ENCODE measurements at regions not wholly inside any gene's neighbourhood (a gene's known extent, or its start where the extent isn't known, plus 50 kb on each side); places are given as distances from the start of the nearest gene placed in this dataset.

DNA sequence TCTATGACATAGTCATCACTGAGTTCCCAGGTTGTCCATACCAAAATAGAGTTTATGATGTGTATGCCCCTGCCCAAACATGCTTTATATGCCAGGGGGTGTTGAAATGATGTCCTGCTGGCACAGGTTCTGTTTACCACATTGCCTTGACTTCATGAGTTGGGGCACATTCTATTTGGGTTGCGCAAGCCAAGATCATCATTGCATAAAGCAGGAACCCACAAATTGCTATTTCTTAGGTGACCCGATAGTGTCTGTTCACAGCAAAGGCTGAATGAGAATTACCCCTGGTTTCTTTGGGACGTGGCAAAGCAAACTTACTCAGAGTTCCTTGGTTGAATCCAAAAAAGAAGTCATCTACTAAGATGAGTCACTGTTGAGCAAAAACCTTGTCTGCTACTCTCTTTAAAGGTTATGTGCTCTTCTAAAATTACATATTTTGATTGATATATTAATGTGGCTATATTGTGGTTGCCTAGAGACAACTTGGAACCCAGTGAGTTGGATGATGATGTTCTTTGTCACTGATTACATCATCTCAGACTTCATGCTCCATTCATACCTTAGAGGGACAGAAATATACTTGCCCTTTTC, 912.6 kb upstream of the SOX9 start:
- DNase-seq (ENCODE audit: low read depth in 4 of 4, low spot score in 2 of 4) = no peak

- DNase-seq (ENCODE audit: low read depth in 4 of 4, low spot score in 2 of 4) = no peak
Observed at GRCh38 chr17:71213936-71214335, 906.9 kb upstream of the SOX9 start.

GRCh38 chr17:71217769-71218168, 903.1 kb upstream of the SOX9 start:
- DNase-seq (ENCODE audit: low read depth in 4 of 4, low spot score in 2 of 4) = no peak

DNA sequence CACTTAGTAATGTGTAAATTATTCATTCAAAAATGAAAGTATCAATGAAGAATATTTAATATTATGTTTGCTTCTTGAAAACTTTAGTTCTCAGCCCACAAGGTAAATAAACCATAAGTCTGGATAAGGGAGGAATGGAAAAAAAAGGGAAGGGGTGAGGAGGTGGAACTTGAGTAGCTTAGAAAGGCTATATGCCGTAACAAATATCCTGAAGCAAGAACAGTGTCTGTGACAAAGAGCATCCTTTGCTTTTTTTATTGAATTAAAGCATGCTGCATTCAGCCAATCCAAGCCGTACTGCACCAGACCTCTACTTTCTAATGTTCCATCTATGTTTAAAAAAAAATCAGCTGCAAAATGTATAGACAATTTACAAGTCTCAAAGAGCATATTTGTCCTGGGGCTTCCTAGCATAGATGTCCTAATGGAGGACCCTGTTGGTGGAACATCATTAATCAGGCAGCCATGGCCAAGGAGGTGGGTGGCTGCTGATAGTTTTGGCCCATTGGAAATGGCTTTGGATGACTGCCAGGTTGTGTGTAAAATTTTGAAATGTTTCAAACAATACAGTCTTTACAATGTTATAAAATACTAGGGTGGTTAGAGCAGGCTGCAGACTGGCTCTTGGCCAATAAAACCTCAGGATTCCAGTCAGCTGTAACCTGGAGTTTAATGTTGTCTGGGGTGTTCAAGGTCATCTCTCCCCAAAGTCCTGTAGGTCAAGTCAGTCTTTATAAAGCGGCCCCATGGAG, 895.8 kb upstream of the SOX9 start:
- DNase-seq (ENCODE audit: low read depth in 4 of 4, low spot score in 2 of 4) = no peak

DNA sequence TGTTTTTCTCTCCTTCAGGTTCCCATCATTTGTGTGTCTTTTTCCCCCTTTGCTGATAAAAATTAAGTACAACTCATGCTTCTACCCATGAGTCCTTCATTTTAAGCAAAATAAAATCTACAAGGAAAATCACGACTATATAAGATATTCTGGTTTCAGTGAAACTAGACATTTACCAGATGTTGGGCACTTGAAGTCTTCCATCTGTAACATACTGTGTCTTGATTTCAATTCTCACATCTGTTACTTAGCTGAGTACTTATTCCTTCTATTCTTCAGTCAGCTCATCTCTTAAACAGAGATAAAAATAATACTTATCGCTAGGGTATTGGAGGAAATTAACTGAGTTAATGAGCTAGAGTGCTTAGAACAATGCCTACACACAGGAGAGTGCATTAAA, 893.0 kb upstream of the SOX9 start:
- DNase-seq (ENCODE audit: low read depth in 4 of 4, low spot score in 2 of 4) = no peak

- no peak for DNase-seq (ENCODE audit: low read depth in 4 of 4, low spot score in 2 of 4)
Observed at GRCh38 chr17:71229070-71229469, 891.8 kb upstream of the SOX9 start.

DNA sequence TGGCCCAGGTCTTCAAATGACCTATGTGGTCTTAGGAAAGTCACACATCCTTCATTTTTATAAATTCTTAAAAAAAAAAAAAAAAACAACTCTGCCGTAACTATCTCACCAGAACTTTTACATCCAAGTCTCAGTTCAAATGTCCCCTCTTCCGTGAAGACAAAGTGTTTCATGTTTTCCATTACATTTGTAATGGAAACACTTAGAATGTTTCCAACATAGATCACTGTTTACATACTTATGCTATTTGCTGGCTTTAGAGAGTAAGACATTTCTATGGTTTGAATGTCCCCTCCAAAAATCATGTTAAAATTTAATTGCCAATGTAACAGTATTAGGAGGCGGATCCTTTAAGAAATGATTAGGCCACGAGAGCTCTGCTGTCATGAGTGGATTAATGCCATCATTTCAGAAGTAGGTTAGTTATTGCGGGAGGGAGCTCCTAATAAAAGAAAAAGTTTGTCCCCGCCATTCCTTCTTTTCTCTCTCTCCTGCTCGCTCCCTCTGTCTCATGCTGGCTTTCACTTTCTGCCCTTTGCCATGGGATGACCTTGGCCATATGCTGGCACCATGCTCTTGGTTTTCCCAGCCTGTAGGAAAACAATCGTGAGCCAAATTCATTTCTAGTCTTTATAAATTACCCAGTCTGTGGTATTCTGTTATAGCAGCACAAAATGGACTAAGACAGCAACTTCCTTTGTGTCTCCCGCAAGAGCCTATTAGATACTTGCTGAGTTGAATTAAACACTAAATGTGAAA, 887.8 kb upstream of the SOX9 start:
- DNase-seq (ENCODE audit: low read depth in 4 of 4, low spot score in 2 of 4) = no peak

DNA sequence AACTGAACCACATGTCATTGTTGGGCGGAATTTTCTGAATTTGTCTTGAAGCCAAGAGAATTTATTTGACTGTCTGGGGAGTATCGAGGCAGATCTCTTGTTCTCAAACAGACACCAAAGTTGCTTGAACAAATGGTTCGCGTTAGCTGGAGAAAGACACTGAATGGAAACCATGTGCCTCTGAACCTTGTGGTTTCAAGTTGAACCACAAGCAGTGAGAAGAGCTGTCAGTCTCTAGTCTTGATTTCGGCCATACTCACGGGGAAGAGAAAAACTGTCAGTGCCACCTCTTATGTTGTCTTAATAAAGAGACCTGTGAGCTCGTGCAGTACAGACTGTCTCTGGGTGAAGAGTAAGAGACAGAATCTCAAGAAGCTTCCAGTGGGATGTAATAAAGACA, 886.5 kb upstream of the SOX9 start:
- DNase-seq (ENCODE audit: low read depth in 4 of 4, low spot score in 2 of 4) = no peak

DNA sequence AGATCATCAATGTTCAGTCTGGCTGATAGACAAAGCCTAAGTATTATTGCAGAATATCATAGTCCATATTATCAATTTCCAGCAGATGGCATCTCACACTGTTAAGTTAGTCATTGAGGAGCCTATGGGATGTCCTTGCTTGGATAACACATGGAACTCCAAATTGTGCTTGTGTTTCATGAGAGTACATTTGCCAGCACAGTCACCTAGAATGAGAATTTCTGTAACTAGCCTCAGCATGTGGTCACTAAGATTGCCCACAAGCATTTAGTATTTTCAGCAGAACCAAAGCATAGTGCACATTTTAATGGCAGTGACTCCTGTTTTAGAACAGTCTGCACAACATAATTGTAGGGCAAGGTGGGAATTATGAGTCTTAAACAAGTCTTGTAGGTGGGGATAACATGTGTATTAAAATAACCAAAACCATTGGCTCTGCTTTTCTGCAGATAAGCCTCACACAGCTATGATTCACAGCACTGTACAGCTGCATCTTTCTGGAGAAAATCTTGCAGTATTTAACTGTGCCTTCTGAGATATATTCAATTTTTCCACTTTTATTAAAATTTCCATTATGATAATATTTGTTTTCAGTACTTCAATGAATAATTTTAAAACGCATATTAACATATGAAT, 882.8 kb upstream of the SOX9 start:
- DNase-seq (ENCODE audit: low read depth in 4 of 4, low spot score in 2 of 4) = no peak

DNA sequence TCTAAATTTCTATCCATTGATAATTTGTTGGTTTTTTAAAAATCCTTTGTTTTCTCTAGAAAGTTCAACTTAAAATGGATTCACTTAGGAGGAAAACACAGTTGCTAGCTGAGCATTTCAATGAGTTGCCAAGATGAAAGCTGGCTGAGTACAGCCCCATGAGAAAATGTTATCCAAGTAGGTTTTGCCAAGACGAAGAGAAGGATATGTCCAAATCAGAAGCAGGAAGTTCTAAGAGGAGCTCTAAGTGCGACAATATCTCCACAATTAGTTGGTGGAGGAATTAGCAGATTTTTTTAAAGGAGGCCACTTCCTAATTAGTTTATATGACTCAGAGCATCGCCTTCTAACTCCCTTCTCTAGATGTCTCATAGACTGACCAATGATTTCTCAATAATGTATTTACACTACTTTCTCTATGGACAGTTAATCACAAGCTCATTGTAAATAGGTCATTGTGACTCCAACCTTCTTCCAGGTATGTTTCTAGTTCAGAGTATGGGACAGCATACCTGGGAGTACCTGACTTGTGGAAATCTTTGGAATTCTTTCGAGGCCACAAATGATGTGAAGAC, 873.3 kb upstream of the SOX9 start:
- DNase-seq (ENCODE audit: low read depth in 4 of 4, low spot score in 2 of 4) = no peak

DNA sequence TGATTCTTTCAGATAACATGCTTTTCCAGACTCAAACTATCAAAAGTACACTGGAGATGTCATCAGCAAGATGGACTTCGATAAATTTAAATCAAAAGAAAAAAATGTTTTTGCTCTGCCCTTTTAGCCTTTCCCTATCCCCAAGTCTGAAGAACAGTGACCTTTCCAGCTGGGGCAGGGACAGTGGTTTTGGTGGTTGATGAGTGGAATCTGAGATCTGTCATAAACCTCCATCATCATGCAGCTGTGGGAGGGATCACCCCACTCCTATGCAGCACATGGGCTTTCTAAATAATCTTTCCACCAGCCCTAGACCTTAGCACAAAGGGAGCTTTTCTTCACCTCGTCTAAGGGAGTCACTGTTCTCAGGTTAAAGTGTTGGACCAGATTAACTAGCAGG, 869.5 kb upstream of the SOX9 start:
- no peak for DNase-seq (ENCODE audit: low read depth in 4 of 4, low spot score in 2 of 4)

DNA sequence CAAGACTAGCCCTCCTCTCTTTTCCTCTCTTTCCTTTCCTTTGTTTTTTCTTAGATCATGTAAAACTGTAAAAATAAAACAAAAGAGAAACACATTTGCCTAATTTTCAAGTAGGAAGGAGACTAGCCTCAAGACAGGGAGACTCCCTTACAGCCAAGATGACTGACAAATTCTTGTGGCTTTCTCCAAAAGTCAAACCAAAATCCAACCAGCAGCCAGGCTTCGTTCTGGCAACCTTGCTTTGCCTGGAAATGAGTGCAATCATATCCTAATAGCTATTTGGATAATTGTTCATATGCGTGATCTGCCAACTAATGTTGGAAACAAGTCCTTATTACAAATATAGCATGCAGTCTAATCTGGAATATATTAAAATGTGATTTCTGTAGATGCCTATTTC, 868.9 kb upstream of the SOX9 start:
- no peak for DNase-seq (ENCODE audit: low read depth in 4 of 4, low spot score in 2 of 4)

DNA sequence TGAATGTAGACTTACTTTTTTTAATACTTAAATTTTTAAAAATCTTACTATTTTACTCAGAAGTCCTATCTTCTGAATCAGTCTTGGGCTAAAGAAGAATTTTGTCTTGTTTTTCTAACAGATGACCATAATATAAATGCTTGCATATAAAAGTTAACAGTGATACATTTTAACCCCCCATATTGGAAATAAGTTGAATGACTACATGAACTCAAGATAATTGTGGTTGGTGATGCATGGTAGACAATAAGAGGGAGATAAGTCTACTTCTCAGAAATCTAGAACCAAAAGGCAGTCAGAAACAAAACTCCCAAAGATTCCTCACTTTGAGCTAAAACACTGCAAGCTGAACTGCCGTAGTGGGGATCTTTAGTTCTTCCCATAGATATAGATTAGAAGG, 868.4 kb upstream of the SOX9 start:
- no peak for DNase-seq (ENCODE audit: low read depth in 4 of 4, low spot score in 2 of 4)

GRCh38 chr17:71257096-71257495, 863.7 kb upstream of the SOX9 start:
- no peak for DNase-seq (ENCODE audit: low read depth in 4 of 4, low spot score in 2 of 4)

DNA sequence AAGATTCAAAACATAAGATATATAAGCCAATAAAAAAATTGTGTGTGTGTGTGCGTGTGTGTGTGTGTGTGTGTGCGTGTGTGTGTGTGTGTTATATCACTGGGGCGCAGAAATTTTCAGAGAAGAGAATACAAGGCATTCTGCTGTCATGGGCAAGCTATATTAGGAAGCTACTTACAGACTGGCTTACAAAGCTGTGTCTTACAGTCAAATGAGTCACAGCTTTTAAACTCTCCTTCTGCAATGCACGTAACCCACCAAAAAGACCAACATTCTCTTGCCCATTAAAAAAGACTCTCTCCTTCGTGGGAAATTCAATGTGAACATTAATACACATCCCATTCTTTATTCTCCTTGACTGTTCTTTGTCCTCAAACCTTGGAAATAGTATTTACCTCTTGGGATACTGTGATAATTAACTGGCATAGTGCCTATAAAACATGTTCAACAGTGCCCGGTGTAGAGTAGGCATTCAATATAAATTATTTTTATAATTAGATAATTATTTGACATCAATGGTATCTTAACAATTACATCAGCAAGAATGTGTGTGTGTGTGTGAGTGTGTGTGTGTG, 860.4 kb upstream of the SOX9 start:
- no peak for DNase-seq (ENCODE audit: low read depth in 4 of 4, low spot score in 2 of 4)

DNA sequence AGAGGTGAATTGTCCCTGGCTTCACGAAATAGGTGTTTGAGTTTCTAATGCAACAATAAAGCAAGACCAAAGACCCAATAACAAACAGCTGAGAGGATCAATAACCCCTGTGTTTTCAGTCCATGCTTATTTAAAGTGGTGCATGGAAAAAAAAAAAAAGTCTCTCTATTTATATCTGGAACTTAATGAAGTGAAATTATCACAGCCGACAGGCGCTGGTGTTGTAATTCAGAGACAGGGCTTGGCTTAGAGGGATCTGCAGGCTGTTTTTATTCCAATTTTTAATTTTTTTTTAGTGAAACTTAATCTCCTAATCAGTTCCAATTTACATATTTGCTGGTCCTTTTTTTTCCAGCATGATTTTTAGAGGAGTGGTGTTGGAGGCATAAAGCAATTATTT, 858.2 kb upstream of the SOX9 start:
- no peak for DNase-seq (ENCODE audit: low read depth in 4 of 4, low spot score in 2 of 4)

- no peak for DNase-seq (ENCODE audit: low read depth in 4 of 4, low spot score in 2 of 4)
Observed at GRCh38 chr17:71267668-71268067, 853.2 kb upstream of the SOX9 start.

- no peak for DNase-seq (ENCODE audit: low read depth in 4 of 4, low spot score in 2 of 4)
Observed at GRCh38 chr17:71269201-71269600, 851.6 kb upstream of the SOX9 start.

DNA sequence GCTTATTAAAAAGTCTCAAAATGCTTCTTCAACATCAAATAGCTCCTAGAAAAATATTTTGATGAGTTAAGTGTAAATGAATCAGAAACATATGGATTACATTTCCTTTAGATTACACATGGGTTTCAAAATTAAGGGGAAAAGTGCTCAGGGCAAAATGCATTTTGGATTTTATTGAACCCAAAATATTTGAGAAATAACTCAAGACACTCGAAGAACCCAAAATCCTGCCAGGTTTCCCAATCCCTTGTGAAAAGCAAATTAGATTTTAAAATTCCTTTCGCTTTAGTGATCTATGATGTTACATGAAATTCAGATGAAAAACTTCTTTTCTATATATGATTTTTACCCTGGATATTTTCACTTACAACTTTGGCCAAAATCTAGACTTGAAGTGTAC, 847.4 kb upstream of the SOX9 start:
- DNase-seq (ENCODE audit: low read depth in 4 of 4, low spot score in 2 of 4) = no peak

DNA sequence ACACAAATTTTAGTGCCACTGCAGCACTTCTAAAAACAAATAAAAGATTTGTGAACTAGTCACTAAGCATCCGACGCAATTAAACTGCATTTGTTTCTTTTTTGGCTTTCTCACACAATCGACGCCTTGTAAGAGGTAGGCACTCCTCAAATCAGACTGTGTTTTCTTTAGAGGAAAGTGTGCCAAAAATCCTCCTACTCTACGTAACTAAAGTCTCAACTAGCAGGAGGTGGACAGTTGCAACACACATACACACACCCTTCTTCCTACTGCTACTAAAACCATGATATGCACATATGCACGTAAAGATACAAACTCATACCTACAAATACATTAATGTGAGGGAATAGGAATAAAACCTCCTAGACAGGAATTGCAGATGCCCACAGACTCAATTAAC, 844.7 kb upstream of the SOX9 start:
- no peak for DNase-seq (ENCODE audit: low read depth in 4 of 4, low spot score in 2 of 4)

DNA sequence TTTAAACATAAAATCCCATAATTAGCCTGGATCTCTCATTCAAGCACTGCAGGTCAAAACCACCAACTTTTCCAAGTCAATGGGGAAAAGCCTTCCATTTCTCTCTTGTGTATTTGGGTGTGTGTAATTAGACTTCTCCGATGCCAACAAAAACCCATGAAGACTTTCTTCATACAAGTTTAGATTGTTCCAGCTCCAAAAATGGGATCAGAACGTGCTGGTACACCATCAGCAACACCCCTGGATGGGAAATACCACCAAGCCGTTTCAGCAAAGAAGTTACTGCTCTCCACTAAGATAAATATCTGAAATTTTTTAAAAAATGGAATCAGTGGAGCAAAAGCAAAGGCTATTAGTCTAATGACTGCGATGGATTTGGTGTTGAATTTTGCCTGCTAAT, 837.3 kb upstream of the SOX9 start:
- DNase-seq (ENCODE audit: low read depth in 4 of 4, low spot score in 2 of 4) = no peak
